Activated T-cell treated with anti-CD3 and anti-CD28 coated beads for 4 hours (primary cell): ENCODE measurements at regions not wholly inside any gene's neighbourhood (a gene's known extent, or its start where the extent isn't known, plus 50 kb on each side); places are given as distances from the start of the nearest gene placed in this dataset.

Experiments used
- DNase-seq: peaks from one replicate; pipeline ENCODE4 v3.0.0-alpha.2; 2020

DNA sequence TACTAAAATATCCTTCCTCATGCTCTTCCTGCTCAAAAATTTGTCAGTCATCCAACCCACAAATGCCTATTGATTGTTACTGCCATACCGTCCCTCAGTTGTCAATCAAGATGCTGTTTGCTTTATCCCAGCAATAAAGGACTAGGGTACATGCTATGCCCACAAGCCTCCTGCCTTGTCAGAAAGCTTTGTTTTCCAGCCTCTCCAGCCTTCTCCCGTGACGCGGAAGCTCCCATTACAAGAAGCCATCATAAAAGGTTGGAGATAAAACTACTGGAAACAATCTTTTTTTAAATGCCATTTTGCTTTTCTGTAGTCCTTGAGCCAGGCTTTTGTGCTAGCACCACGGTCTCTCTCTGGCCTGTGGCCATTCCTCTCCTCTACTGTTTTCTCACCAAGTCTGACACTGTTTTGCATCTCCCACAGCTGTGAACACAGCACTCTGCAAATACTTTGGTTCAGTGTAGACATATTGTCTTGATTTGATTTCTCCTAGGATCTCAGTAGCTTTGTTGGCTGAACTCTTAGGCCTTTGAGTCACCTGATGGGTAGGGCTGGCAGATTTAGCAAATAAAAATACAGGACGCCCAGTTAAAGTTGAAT is 495.7 kb upstream of the JARID2 start:
- DNase-seq, result no peak

DNA sequence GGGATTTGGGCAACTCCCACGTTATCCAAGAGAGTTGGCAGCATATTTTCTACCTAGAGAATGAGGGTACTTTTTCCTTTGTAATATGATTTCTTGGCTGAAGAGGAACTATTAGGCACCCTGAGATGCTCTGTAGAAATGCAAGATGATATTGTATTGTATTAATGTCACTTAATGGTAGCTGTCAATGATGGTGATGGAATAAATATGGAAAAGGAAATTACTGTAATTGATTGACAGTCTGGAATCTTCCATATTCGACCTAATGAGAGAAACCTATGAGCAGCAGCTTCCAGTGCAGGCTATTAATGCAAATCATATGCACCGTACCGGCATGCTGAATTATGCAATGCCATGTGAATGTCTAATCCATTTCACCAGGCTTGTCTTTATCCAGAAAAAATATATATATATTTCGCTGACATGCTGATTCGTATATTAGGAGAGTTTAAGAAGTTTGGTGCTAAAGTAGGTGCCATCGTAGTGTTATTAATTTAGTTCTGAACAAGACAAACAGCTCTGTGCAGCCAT is 494.2 kb upstream of the JARID2 start:
- no peak for DNase-seq

GRCh38 chr6:14754751-14755513 is 490.9 kb upstream of the JARID2 start:
- peak; percentile 30 for DNase-seq

GRCh38 chr6:14756340-14756739 is 489.5 kb upstream of the JARID2 start:
- no peak for DNase-seq

DNA sequence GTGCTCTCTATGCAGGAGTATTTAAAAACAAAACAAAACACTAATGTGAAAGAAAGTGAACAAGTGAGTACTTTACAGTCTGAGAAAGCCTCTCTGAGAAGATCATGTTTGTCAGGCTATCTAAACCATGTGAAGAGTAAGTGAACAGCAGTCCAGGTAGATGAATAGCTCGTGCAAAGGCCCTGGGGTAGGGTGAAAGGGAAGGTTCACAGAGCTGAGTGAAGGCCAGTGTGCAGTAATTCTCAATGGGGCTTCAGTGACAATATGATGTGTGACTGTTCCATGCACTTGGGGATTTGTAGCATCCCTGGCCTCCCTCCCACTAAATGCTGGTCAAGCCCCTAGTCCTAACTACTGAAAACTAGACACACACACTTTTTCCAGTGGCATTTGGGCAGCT is 488.9 kb upstream of the JARID2 start:
- no peak for DNase-seq

GRCh38 chr6:14757418-14757817 is 488.5 kb upstream of the JARID2 start:
- DNase-seq, result no peak

- no peak for DNase-seq
Measured at GRCh38 chr6:14758421-14759081, 487.3 kb upstream of the JARID2 start.

DNA sequence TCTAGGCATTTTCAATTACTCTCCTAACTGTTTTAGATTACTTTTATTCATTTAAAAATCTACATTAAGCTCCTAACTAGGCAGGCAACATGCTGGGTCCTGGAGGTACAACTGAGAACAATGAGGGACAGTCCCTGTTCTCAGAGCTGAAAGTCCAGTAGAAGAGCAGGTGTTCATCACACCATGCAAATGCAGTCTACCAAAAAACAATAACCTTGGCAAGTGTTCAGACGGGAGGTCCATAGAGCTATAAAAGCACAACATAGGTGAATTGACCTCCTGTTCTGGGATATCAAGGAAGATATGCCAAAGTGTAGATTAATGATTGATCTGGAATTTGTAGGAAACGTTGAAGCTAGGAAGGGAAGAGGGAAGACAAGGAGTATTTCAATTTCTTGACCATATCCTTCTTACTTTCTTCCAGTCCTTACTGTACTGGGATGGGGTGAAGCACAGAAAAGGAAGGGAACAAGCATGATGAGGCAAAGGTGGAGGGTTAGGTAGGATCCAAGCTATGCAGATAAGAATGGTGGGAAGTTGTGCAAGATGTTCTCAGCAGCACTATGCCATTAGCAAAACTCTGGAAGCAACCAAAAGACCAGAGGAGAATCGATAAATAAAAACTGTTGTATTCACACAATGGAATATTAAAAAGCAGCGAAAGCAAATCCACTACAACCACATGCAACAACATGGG is 485.7 kb upstream of the JARID2 start:
- DNase-seq, result no peak

DNA sequence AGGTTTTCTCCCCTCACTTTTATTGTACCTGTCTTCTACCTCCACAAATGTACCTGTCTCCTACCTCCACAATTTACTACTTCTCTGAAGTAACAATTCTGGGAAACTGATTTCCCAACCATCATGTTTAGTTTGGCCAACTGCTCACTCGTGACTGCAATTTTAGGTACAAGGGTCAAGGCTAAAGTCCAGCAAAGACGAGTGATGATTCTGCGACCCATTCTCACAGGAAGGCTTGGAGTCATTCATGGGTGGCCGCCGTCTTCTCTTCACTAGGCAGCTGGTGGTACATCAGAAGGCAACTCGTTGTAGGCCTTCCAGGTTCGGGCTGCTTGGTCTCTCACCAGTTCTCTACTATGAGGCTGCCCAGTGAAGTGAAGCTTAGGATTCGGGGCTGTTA is 483.8 kb upstream of the JARID2 start:
- no peak for DNase-seq

GRCh38 chr6:14763139-14763538 is 482.7 kb upstream of the JARID2 start:
- no peak for DNase-seq

DNA sequence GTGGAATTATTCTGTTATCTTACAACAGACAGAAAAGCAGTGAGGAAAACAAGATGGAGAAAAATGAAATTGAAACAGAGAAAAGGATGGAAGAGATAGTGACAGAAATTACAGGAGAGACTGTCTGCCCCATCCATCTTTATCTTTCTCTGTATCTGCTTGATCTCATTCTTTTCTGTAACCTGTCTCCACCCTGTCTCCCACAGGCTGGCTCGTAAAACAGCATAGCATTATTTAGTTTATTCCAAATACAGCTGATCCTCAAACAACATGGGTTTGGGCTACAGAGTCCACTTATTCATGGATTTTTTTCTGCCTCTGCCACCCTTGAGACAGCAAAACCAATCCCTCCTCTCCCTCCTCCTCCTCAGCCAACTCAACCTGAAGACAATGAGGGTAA is 482.3 kb upstream of the JARID2 start:
- no peak for DNase-seq

DNA sequence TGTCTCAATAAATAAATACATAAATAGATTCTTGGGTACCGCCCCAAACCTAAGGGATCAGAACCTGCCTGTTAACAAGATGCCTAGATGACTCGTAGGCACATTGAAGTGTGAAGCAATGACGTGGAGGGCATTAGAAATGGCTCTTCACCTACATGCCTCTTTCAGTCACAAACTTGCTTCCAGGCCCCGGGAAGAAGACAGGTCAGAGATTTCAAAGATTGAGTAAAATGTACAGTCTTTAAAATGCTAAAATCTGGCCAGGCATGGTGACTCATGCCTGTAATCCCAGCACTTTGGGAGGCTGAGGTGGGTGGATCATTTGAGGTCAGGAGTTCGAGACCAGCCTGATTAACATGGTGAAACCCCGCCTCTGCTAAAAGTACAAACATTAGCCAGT is 480.8 kb upstream of the JARID2 start:
- no peak for DNase-seq

DNA sequence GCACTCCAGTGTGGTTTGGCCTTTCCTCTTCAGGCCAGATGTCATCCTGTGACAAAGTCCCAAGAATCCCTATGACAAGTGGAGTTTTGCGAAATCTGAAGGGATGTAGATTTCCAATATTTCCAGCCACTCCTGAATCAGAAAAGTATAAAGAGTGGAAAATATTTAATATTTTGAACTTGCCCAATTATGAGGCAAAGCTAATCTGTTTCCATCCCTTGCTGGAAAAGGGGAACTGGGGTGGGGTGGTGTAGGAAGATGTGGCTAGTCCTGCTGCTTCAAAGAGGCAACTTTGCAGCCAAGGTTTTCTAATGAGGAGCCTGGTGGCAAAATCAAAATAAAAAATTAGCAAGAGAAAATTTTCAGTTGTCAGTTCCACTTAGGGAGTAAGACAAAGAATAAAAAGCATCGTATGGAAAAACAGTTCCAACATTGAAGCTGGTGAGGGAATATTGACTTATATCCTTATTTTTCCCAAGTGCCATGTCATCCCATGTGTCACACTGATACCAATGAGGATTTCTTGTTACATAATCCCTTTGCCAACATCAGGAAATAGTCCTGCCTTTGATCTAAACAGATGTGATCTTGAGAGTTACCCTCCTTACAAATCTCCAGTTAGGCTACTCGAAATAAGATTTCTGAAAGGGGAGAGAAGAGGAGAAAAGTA is 480.0 kb upstream of the JARID2 start:
- no peak for DNase-seq

DNA sequence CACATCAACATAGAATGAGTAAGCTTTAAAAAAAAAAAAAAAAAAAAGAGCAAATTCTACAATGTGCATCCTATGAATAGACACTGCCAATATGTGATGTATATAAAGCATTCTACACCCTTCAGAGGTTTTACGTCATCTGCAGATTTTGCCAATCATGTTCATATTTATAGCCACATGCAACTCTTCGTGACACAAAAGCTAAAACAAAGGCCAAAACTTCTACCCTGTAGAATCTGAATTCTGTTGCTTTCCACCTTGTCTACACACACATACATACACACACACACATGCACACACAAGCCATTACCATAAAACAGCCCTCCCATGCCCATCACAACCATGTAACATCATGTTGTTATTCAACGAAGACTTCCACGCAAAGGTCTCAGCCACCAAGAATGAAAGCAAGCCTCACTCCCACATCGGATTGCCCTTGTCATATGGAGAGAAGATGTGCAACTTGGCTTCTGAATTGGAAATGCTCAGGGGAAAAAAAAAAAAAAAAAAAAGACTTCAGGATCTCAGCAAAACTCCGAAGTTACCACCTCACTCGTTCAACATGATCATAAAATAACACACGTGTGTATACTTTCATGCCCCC is 479.4 kb upstream of the JARID2 start:
- DNase-seq, result no peak

- no peak for DNase-seq
Measured at GRCh38 chr6:14767226-14767625, 478.6 kb upstream of the JARID2 start.

GRCh38 chr6:14770040-14770439 is 475.8 kb upstream of the JARID2 start:
- no peak for DNase-seq

DNA sequence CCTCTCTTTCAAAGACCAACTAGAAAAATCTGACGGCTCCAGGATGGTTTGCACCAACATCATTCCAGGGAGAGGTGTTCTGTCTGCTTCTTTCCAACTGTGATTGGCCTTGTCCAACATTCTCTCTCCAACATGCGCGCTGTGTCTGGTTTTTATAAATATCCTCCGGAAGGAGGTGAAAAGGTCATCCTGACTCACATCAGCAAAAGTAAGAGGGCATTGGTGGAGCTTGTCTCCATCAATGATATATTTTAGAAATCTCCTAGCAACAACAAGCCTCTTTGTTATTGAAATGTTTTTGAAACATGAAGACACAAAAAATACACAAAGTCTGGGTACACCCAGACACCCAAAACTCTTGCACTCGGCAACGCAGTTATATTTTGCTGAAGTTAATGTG is 475.3 kb upstream of the JARID2 start:
- DNase-seq, result no peak

- DNase-seq, result no peak
Measured at GRCh38 chr6:14771016-14771415, 474.9 kb upstream of the JARID2 start.

GRCh38 chr6:14772188-14772587 is 473.7 kb upstream of the JARID2 start:
- DNase-seq, result no peak

DNA sequence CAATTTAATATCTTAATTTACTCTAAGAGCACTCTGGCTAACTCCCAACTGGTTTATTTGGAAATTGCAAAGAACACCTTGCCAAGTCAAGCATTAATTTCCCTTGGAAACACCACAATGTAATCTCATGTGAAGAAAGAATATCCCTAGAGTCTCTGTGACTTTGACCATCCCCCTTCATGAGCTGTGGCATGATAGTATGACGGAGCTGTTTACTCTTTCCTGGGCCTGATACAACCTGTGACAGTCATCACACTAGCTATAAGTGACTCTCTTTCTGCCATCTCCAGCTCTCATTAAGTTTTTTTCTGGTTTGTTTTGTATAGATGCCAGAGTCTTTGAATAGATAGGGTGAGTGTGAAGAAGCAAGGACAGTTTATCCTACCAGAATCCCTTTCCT is 470.3 kb upstream of the JARID2 start:
- DNase-seq, result no peak

DNA sequence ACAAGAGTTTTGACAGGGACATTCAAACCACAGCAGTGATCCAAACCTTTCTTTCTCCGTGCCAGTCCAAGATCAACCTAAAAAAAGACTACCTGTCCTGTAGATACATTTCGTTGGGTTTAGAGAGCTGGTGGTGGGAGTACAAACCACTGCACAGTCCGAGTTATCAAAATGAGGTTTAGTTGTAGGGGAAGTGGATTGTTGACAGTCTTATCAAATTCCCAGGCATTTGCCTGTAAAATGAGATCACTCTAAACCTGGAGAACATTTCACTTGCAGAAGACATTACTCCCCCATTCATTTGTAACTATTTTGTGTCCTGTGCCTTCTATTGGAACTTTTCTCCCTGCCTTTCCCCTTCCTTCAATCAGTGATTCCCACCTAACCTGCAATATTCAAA is 469.6 kb upstream of the JARID2 start:
- no peak for DNase-seq

DNA sequence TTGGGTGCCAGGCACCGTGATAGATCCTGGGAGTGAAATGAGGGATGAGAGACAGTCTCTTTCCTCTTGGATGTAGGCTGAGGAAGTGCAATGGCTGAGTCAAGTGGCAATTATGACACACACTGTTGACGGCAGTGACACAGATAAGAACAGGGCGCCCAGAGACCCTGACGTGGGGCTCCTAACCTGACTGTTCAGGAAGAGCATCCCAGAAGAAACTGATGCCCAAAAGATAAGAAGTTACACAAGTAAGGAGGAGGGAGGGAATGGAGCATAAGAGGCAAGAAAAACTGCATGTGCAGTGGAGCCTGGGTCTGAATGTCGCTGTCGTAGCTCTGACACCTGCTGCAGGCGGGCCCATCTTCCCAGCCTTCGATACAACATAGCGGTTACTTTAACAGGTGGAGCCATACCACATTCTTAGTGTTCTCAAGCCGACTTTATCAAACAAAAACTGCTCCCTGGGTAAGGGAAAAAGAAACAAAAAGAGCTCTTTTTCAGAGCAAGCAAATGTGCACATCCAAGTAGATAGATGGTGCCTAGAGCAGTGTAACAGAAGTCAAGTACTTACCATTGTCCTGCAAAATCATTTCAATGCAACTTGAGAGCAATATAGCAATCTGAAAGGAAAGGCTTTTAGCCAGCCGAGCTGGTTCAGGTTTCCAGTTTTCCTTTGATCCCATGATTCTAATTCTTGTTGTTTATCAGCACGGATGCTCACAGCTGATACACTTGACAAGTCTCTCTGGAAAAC is 463.9 kb upstream of the JARID2 start:
- DNase-seq, result no peak
